ENCODE measurements at regions not wholly inside any gene's neighbourhood (a gene's known extent, or its start where the extent isn't known, plus 50 kb on each side); places are given as distances from the start of the nearest gene placed in this dataset.

DNA sequence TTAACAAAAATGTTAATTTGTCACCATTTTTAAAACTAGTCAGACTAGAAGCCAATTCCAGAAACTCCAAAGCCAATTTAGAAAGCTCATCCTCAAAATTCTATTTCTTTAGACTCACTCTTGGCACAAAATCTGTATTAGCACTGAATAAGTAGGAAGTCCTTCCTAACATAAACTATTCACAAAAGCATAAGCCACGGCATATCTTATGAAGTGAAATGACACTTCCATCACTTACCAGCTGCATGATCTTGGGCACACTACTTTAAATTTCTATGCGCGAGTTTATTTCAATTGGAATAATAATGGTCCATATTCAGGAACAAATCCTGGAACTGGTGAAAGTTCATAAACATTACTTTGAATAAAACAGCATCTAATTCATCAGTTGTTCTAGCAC is 1544.0 kb downstream of the TECRL start:
- no peak for DNase-seq

DNA sequence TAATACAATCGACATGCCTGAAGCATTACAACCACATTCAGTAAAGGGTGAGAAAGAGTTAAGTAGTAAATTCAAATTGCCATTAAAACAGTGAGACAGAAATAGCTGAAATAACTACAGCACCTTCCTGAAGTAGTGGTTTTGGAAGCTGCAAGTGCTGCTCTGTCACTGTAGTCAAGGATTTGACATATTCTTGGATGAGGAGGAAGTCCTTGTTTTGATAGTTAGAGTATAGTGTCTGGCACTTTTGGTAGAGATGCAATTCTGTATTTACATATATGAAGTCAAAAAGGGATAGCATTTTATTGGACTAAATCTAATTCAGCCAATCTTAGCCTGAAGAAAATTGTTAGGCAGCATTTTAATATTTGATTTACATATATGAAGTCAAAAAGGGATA is 1559.6 kb downstream of the TECRL start:
- no peak for DNase-seq

DNA sequence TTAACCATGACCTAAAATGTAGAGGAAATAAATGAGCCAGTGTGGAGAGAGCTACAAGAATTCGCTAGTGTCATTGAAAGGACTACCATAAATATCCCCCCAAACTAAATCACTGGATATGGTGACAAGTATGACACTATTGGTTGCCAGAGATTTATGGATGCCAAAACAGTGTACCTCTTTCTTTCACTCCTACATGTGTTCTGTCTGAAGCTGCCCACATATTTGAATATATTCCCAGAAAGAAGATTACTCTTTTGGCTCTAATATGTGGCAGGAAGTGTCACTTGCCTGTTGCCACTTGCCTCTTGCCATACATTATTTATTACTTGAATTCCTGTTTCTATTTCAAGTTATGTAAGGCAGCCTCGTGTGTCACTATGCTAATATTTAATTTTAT is 1573.6 kb downstream of the TECRL start:
- DNase-seq: no peak

DNA sequence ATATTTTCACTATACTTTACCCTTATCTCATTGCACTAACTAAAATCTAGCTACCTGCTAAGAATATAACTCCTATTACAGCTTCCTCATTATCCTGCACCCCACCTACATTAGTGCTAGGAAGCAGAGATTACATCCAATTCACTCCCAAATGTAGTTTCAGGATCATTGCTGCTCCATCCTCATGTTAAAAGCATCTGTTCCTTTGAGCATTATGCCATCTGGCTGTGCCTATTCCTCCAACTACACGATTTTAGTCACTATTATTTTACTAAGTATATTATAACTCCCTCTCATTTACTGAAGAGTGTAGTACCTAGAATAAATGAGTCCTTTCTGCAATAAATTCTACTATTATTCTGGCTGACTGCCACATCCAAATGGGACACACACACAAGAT is 1586.9 kb downstream of the TECRL start:
- DNase-seq: no peak

DNA sequence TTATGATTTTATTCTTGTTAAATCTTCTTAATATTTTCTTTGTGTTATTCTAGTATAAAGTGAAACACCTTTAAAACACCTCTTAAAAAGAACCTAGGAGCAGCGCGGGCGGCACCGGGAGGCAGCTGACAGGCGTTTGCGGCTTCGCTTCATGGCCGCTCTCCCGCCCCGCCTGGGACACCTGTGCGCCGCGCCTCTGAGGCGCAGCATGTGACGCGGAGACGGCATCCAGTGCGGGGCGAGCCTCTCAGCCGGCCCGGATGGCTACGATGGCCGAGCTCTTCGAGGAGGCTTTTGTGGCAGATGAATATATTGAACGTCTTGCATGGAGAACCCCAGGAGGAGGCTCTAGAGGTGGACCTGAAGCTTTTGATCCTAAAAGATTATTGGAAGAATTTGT is 1592.7 kb downstream of the TECRL start:
- no peak for DNase-seq

DNA sequence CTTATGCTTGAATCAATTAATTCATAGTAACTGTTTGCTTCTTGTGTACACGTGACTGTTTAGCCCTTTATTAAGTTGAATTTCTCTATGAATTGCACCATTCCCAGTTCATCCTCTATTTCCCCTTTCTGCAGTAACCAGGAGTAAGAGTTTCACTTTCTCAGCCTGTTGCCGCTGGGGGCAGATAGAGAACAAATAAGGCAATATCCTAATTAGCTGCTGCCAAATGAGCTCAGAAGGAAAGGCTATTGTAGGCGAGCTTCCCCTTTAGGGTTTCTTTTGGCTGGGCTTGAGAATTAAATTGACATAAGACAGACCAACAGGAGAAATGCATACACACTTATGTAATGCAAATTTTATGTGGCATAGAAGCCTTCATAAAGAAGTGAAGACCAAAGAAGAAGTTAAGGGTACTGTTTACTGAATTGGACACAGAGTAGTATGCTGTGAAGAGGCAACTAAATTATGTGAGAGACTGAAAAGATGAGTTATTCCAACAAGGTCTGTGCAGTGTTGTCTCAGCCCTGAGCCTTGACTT is 1594.7 kb downstream of the TECRL start:
- DNase-seq: no peak

DNA sequence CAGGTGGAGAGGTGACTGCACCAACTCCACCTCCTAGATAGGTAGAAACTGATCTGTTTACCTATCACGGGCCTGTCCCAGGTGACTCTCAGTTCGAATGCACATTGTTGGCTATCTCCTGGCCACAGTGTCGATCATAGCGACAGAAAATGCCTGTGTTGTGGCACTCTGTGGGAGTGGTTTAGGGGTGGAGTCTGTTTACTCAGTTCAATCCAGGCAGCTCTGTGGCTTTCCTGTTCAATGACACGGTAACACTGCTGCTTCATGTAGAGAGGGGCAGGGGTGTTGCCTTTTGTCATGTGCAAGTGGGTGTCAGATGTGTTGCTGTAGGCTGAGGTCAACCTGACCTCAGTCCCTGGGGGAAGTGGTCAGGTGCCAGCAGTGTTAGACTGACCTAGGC is 1602.4 kb downstream of the TECRL start:
- DNase-seq: no peak

DNA sequence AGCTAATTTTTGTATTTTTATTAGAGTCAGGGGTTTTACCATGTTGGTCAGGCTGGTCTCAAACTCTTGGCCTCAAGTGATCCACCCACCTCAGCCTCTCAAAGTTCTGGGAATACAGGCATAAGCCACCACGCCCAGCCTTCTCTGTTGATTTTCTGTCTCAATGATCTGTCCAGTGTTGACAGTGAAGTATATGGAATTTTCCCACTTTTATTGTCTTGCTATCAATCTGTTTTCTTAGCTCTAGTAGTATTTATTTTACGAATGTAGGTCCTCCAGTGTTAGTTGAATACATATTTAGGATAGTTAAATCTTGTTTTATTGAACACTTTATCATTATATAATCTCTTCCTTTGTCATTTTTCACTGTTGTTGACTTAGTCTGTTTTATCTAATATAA is 1603.9 kb downstream of the ADGRL3 start:
- DNase-seq: no peak

DNA sequence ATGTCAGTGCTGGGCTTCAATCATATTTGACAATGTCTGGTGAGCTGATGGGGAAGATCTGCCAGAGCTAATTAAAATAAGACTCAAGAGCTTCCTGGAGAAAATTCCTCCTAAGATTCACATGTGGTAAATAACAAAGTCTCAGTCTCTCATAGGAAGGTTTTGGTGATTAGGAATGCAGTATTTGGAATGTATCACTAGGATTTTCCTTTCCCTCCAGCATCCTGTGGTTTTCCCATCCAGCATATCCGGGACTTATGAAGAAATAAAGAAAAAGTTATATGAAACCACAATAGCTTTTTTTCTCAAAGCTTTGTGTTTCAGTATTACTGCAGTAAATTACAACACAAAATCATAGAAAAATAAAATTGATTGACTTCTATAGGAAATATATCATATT is 1597.1 kb downstream of the ADGRL3 start:
- DNase-seq: no peak

DNA sequence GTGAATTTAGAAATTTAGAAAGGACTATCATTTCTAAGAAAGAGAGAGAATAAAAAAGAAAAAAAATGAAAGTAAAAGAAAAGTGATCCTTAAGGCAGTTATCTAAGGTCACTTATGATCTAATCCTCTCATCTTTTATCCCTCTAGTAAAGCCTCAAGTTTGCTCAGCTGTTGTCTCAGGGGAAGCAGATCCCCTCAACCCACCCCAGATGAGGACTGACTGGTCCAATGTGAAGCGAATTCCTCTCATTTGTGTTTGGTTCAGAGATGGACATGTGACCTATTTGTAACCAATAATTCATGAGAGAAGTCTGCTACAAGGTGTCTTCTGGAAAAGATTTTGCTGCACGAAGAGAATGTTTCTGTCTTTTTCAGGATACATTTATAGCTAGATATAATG is 1591.3 kb downstream of the ADGRL3 start:
- no peak for DNase-seq

DNA sequence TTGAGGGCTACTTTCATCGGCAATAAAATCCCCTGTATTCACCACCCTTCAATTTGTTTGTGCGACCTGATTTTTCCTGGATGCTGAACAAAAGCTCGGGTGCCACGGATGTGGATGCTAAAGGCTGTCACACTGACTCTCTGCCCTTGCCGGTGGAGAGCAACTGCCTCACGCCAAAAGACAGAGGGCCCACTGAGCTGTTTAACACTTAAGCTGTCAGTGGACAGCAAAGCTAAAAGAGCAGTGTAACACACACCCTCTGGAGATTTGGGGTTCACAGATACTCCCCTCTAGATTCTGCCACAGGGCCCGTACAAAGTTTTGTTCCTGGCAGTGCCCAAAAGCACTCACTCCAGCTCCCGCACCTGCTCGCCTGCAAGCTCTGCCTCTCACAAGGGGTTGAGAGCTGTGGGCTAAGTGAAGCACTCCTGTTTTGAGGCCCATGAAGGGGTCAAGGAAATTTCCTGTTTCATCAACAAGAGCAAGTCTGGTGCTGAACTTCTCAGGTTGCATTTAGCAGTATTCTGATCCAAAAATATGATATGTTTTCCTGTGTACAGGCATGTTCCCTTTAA is 1571.9 kb downstream of the ADGRL3 start:
- peak; percentile 47 for DNase-seq

DNA sequence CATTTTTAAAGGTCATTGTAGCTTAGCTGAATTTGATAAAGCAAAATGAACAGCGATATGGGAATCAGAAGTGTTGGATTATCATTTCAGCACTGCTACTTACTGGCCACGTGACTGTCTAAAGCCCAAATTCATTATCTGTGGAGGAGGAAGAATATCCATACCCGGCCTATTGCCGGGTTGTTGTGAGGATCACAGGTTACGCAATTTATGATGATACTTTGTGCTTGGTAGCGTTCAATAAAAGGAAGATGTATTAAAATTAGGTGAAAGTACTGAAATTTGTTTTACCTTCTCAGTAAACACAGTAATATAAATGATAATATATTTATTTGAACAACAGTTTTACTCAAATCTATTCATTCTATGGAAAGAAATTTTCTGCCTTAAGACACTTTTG is 1540.2 kb downstream of the ADGRL3 start:
- DNase-seq: no peak

DNA sequence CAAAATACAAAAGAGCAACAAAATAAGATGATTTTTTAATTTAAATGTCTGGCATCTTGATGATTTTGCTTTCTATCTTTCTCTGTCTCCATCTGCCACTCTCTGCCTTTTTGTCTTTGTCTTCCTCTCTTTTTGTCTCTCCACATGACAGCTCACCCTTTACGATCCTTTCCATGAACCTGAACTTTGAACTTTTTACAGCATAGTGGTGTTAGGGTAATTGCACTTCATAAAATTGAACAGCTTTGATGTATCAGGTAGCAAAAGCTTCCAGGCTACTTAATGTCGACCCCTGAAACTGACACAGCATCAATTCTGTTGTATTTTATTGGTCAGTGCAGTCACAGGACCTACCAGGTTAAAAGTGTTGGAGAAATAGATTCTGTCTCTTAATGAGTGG is 1517.0 kb downstream of the ADGRL3 start:
- no peak for DNase-seq

DNA sequence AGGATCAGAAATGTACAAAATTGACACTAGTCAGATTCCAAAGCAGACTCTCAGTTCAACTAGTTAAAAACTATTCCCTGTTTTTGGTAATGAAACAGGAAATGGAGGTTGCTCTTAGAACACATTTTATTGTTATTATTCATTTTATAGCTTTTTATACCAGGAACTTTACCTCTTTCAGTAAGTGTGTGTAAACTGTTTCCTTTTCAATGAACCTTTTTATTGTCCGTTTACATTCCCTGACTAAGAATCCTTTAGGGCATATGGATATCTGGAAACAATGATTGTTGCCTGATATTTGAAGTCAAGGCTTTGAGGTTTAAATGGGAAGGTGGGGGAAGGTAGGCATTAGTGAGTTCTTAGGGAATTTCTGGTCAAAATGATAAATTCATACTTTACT is 1511.4 kb downstream of the ADGRL3 start:
- no peak for DNase-seq

DNA sequence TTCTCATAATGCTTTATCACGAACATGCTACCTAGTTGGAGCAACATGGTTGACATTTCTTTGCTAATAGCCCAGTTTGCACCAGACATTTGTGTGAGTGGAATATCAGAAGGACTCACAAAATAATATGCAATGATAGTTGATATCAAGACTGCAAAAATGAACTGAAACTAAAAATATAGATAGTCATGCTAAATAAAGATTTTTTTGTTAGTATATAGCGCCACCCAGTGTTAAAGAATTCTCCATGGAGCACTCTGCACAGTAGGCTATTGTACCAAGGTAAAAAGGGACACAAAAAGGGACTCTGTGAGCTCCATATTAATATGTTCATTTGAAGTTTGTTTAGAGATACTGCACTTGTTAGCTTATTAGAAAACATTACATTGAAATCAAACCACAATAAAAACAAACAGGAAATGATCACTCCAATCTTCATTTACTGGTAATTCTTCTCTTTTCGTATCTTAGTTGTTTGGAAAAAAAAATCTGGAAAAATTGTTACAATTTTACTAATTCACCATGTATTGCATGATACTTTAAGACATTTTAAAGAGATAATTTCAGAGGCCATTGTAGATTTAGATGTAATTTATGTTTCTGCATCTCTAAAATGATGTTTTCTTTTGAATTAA is 1509.6 kb downstream of the ADGRL3 start:
- DNase-seq: peak; percentile 62

DNA sequence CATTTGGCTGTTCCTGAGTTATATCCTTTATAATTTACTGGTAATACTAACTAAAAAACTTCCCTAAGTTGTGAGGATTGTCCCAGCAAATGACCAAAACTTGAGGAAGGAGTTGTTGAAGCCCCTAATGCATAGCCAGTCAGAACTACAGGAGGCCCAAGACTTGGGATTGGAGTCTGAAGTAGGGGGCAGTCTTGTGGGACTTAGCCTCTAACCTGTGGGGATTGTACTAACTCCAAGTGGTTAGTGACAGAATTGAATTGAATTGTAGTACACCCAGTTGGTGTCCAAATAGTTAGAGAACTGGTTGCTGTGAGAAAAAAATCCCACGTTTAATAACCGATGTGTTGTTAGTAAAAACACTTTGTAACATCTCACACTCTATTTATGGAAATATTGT is 1506.3 kb downstream of the ADGRL3 start:
- no peak for DNase-seq

DNA sequence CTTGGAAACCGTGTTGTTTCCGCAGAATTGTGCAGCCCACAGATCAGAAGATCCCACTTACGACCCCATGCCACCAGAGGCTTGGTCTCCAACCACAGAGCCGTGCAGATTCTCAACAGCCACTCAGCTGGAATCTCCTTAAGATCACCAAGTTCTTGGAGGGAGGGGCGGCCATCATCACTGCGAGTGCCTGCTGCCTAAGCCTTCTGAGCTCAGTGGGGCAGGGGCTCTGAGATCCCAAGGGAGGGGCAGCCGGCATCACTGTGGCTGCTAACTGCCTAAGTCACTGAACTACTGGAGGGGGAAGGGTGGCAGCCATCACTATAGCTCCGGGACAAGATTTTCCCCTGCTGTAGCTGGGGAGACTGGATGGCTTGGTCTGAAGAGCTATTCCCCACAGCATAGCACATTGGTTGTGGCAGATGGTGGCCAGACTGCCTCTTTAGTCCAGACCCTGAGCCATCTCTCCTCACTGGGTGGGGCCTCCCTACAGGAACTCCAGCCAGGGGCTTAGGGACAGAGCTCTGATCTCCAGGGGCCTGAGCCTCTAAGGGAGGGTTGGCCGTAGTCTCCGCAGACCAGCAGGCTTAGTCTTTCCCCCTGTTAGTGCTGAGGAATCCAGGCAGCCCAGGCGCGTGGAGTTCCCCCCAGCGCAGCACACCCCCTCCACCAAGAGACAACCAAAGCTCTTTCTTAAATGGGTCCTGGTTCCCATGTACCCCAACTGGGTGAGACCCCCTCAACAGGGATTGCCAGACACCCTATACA is 1483.9 kb downstream of the ADGRL3 start:
- DNase-seq: no peak

DNA sequence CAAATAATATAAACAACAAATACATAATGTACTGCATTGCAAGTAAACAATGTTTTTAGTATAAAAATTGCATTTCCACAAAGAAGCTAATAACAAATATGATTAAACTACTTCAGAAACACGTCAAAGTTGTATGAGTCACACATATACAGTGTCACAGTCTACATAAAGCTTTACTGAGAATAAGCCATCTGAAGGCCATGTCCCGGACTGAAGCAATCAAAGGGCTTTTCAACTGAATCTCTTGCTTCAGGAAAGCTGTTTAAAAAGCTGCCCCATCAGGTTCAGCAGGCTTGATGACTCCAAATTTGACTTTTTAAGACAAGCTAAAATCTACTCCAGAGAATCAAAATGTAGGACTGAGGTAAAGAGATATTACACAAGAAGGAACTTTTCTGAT is 1476.8 kb downstream of the ADGRL3 start:
- no peak for DNase-seq

DNA sequence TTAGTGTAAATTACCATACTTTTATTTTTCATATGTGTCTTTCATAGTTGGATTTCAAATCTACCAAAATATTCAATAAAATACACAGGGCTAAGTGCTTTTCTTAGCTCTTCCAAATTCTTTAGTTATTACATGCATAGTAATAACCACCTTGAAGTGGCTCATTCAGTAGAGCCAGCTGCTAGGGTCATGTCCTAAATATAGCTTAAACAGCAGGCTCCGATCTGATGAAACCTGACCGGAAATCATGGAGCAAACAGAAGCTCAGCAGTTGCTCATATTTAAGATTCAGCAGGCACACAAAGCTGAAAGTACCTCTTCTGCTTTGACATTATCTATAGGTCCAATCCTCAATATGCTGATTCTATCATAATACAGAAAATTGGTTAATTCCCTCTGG is 1470.4 kb downstream of the ADGRL3 start:
- peak; percentile 81 for DNase-seq

DNA sequence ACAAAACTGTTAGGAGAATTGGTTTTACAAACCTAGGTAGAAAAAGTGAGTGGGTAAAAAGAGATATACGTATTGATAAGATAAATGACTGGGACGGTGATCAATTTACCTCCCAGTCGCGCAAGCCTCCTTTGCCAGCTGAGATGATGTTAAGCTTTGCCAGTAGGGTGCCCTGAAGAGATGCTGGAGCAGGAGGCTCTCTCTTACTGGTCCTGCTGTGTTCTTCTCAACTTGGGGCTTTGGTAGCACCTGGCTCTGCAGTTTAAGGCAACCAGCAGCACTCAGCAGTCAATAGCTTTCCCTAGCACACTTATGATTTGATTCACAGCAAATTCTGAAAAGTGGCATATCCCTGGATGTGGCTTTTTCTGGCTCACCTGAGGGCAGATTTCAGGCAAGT is 1461.7 kb downstream of the ADGRL3 start:
- no peak for DNase-seq

DNA sequence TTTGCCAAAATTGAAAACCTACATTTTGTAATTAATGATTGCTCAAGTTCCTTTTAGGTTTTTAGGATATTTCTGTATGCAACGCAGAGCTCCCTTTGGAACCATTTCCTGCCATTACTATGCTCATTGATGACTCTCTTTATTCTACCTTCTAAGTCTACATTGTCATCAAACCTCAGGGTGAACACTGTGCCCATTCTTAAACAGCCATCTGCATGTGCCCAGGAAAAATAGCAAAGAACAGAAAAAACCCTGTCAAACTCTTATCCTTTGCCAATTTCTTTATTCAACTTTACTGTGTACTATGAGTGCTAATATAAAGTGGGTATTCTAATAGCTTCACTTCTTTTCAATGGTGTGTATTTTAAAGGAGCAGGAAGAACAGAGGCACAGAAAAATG is 1455.9 kb downstream of the ADGRL3 start:
- no peak for DNase-seq

DNA sequence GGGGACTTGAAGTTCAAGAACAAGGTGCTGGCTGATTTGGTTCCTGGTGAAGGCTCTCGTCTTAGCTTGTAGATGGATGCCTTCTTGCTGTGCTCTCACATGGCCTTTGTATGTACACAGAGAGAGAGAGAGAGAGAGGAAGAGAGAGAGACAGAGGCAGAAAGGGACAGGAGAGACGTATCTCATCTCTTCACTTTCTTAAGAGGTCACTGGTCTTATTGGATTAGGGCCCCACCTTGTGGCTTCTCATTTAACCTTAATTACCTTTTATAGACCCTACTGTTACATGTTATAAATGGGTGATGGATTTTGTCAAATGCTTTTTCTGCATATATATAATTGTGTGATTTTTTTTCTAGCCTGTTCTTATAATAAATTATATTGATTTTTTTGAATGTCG is 1444.2 kb downstream of the ADGRL3 start:
- peak; percentile 69 for DNase-seq

DNA sequence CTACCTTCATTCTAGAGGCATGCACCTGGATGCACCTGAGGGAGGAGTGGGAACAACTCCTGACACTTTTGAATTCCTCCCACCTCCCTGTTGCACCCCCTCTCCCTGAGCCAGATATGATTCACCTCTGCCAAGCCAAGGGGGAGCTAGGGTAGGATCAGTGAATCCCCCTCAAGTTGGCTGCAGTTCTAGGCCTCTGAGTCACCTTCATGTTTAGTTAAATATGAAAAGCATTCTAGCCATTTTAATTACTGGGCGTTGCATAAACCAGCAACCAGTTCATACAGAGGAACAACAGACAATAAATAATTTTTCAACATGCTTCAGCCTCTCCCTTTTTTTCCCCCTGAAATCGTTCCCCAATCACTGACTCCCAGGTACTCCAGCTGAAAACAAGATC is 1440.2 kb downstream of the ADGRL3 start:
- DNase-seq: no peak

DNA sequence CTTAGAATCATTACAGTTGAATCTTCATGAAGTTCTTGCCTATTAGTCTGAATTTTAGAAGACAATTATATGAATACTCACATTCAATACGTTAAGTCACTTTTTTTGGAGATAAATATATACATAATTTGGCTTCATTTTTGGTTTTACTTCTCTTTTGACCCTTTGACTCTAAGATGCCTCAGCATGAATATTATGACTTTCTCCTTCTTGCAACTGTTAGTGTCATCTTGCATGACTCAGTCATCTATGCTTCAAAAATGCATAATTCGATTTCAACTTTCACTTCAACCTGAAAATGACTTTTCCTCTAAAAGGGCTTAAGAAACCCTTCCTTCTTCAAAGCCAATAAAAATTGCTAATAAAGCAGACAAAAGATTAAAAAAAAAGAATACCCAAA is 1427.5 kb downstream of the ADGRL3 start:
- DNase-seq: no peak

Data from SHP77 treated with DMSO at 0.1 percent for 48 hours (cell line).